PFSK-1 (cell line): ENCODE measurements at regions not wholly inside any gene's neighbourhood (a gene's known extent, or its start where the extent isn't known, plus 50 kb on each side); places are given as distances from the start of the nearest gene placed in this dataset.

Experiments used
- FOXP2 ChIP-seq: optimal IDR thresholded peaks from 2 replicates; pipeline ENCODE3; 2011; ENCODE audit warnings: borderline replicate concordance, control low read depth, inconsistent platforms; ENCODE audit not compliant: insufficient read depth; ENCODE audit errors: extremely low read length, extremely low read depth
- POLR2AphosphoS5 ChIP-seq: IDR thresholded peaks from 2 replicates; pipeline ENCODE4 v1.6.1; 2012; ENCODE audit warnings: low read depth, mild to moderate bottlenecking, control low read depth, low read length, moderate library complexity
- SIN3A ChIP-seq: IDR thresholded peaks from 2 replicates; pipeline ENCODE4 v1.6.1; 2012; ENCODE audit warnings: mild to moderate bottlenecking, low read length, moderate library complexity, borderline replicate concordance; ENCODE audit not compliant: insufficient read depth
- TAF1 ChIP-seq: IDR thresholded peaks from 2 replicates; pipeline ENCODE4 v1.6.1; 2012; ENCODE audit warnings: low read length, control low read depth, borderline replicate concordance; ENCODE audit not compliant: insufficient read depth
- TF ChIP-seq, protein P1 (sequence below), 2 experiments: IDR thresholded peaks; 2 replicates each; pipeline versions ENCODE4 v1.6.1 to v1.8.0; 2011 to 2012; ENCODE audit warnings: low read depth in 2 of 2, low read length in 2 of 2, control low read depth in 1 of 2, inconsistent platforms in 1 of 2, mild to moderate bottlenecking in 1 of 2, moderate library complexity in 1 of 2; ENCODE audit not compliant: insufficient read depth in 1 of 2

DNA sequence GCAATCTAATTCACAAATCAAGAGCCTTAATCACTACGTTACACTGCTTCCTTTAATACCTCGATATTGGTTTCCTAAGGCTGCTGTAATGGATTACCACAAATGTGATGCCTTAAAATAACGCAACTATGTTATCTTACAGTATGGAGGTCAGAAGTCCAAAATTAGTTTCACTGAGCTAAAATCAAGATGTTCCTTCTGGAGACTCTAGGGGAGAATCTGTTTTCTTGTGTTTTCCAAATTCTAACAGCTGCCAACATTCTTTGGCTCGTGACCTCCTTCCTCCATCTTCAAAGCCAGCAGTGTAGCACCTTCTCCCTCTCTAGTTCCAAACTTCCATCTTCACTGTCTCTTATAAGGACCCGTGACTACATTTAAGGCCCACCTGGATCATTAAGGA, 335.0 kb upstream of the NFIA start:
- TF ChIP-seq, protein P1, sequence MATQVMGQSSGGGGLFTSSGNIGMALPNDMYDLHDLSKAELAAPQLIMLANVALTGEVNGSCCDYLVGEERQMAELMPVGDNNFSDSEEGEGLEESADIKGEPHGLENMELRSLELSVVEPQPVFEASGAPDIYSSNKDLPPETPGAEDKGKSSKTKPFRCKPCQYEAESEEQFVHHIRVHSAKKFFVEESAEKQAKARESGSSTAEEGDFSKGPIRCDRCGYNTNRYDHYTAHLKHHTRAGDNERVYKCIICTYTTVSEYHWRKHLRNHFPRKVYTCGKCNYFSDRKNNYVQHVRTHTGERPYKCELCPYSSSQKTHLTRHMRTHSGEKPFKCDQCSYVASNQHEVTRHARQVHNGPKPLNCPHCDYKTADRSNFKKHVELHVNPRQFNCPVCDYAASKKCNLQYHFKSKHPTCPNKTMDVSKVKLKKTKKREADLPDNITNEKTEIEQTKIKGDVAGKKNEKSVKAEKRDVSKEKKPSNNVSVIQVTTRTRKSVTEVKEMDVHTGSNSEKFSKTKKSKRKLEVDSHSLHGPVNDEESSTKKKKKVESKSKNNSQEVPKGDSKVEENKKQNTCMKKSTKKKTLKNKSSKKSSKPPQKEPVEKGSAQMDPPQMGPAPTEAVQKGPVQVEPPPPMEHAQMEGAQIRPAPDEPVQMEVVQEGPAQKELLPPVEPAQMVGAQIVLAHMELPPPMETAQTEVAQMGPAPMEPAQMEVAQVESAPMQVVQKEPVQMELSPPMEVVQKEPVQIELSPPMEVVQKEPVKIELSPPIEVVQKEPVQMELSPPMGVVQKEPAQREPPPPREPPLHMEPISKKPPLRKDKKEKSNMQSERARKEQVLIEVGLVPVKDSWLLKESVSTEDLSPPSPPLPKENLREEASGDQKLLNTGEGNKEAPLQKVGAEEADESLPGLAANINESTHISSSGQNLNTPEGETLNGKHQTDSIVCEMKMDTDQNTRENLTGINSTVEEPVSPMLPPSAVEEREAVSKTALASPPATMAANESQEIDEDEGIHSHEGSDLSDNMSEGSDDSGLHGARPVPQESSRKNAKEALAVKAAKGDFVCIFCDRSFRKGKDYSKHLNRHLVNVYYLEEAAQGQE (IDR thresholded peaks at IDR 0.05; ENCODE audit: insufficient read depth in 1 of 2, low read depth in 2 of 2, low read length in 2 of 2), result no peak
- TF ChIP-seq POLR2AphosphoS5 (no peak), FOXP2 (no peak)

DNA sequence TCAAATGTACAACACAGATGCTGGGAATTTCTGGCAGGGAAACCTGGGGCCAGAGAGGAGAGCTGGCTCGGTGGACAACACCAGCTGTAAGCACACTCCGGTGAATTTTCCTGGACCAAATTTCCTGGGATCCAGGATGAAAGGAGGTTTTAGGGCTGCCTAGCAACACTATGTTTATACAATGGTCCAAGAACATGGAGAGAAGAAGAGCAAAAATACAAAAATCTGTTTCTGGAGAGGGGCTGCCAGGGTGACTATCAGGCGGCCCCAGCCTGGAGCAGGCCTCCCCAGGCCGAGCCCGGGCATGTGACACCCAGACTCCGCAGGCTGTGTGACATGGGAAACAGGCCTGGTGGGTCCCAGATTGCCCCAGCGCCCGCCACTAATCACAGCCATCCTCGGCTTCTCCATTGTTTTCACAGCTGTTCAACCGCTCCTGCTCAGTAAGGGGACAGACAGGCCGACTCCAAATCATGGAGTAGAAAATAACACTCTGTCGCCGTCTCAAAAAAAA, 336.0 kb upstream of the NFIA start:
- TF ChIP-seq, protein P1 (IDR thresholded peaks at IDR 0.05; ENCODE audit: insufficient read depth in 1 of 2, low read depth in 2 of 2, low read length in 2 of 2), result no peak
- TF ChIP-seq TAF1, result no peak
- no peak for TF ChIP-seq SIN3A
- TF ChIP-seq POLR2AphosphoS5, result no peak
- TF ChIP-seq FOXP2, result no peak

DNA sequence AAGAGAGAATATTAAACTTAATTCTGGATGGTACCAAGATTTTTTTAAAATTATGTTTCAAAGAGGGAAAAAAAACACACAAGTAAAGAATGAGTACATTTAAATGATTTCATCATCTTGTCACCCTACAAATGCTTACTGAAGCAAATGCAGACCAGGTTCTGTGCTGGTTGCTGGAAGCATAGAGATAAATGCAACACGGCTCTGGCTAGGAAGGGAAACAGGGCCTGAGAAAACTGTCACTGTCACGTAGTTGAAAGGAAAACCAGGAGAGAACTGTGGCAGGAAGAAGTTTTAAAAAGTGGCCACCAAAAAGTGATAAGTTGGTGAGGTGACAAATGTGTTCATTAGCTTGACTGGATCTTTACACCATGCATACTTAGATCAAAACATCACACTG, 336.9 kb upstream of the NFIA start:
- TF ChIP-seq SIN3A (no peak), FOXP2 (no peak), POLR2AphosphoS5 (no peak), TAF1 (no peak)
- TF ChIP-seq, protein P1 (IDR thresholded peaks at IDR 0.05; ENCODE audit: insufficient read depth in 1 of 2, low read depth in 2 of 2, low read length in 2 of 2), result no peak

DNA sequence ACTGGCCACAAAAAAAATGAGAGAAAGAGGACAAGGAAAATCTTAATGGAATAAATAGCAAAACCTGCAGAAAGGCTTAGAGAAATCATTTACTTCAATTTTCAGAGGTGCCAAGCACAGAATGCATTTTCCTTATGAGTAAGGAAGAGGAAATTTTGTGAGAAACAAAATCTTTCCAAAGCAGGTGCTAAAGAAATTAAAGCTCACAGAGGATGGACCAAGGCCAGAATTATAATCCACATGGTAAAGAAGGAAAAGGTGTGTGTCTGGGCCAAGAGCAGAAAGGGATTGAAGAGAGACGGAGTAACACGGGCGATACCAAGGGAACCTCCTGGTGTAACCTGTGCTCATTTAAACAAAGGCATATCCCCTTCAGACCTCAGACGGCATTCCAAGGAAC, 340.0 kb upstream of the NFIA start:
- TF ChIP-seq FOXP2 (no peak), SIN3A (no peak), TAF1 (no peak)

DNA sequence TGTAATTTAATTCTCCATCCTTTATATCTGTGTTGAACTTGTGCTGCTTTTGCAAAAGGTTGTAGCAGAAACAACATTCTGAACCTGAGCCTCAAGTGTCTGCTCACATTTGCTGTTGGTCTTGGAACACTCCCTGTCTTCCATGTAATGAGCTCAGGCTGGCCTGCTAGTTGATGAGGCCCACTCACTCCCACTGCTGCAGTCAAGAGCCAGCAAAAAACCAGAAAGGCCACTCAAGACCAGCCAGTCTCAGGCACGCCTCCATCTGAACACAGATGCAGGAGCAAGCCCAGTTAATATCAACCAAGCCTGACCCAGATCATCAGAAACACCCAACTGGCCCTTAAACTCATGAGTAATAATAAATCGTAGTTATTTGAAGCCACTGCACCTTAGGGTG, 342.2 kb upstream of the NFIA start:
- TF ChIP-seq FOXP2, result no peak
- TF ChIP-seq TAF1, result no peak
- TF ChIP-seq POLR2AphosphoS5, result no peak
- TF ChIP-seq, protein P1 (IDR thresholded peaks at IDR 0.05; ENCODE audit: insufficient read depth in 1 of 2, low read depth in 2 of 2, low read length in 2 of 2), result no peak
